HCT116 (cell line): ENCODE measurements at regions not wholly inside any gene's neighbourhood (a gene's known extent, or its start where the extent isn't known, plus 50 kb on each side); places are given as distances from the start of the nearest gene placed in this dataset.

ENCODE experiments used
- ATAC-seq: fragments of 200-7000 bp; cut with Tn5 transposase; 2 replicates; pipeline ENCODE4 v1.9.1; 2020; ENCODE audit warnings: mild to moderate bottlenecking, moderate library complexity
- BruUV-seq: library from RNA; stranded (reverse); fragments of 400-500 nt; replicated peaks from 2 replicates; lab custom pipeline; 2021; lab: Mats Ljungman, UMichigan
- CTCF ChIA-PET: fragments of 300-600 bp; sonication (Branson Sonifier 250); formaldehyde crosslinking; loops from one replicate; lab custom pipeline; 2021; ENCODE audit warnings: antibody characterized with exemption; lab: Charles Lee
- POLR2A ChIA-PET: fragments of 300-600, 350-600 bp; sonication (Branson Sonifier 250); formaldehyde crosslinking; loops from one replicate; lab custom pipeline; 2021; ENCODE audit warnings: antibody characterized with exemption; lab: Charles Lee
- RAD21 ChIA-PET, 2 experiments: fragments of 300-600 bp; sonication (Branson Sonifier 250); formaldehyde crosslinking; loops; one replicate each; lab custom pipeline; 2023; ENCODE audit warnings: low total read pairs in 2 of 2; ENCODE audit not compliant: uncharacterized antibody in 2 of 2, unreplicated experiment in 2 of 2, low non-redundant PET in 1 of 2; lab: Charles Lee
- DNase-seq: peaks from one replicate; pipeline ENCODE4 v3.0.0-alpha.2; 2010; ENCODE audit warnings: low read depth, low spot score
- H2AFZ ChIP-seq: fragments of 200-600 bp; shearing (Covaris generic), sonication (generic); 2 replicates; pipeline ENCODE4 v1.6.1; 2017; ENCODE audit warnings: low read depth, mixed run types, mixed read lengths, antibody characterized with exemption, low read length; ENCODE audit not compliant: poor library complexity, severe bottlenecking
- H3K27ac ChIP-seq: 2 replicates; pipeline ENCODE4 v1.5.1; 2012; ENCODE audit warnings: low read depth, low read length
- H3K27me3 ChIP-seq: fragments of 200-600 bp; sonication (generic); 2 replicates; pipeline ENCODE4 v1.6.1; 2016; ENCODE audit warnings: mixed run types, low read length, mixed read lengths; ENCODE audit not compliant: insufficient read depth
- H3K36me3 ChIP-seq, 2 experiments: fragments of 200-500 bp in 1 of 2; fragments of 200-600 bp in 1 of 2; sonication (Bioruptor generic) in 1 of 2; sonication (generic) in 1 of 2; 2 replicates each; pipeline versions ENCODE4 v1.5.1 to v1.6.1; 2014 to 2016; ENCODE audit warnings: low read length in 2 of 2, inconsistent platforms in 1 of 2, mixed read lengths in 1 of 2, mixed run types in 1 of 2; ENCODE audit not compliant: insufficient read depth in 2 of 2, control insufficient read depth in 1 of 2
- H3K4me1 ChIP-seq, 2 experiments: fragments of 200-600 bp in 1 of 2; sonication (generic) in 1 of 2; 2 replicates each; pipeline versions ENCODE4 v1.5.1 to v1.6.1; 2012 to 2017; ENCODE audit warnings: low read length in 2 of 2, inconsistent platforms in 1 of 2, mild to moderate bottlenecking in 1 of 2, mixed read lengths in 1 of 2, mixed run types in 1 of 2, moderate library complexity in 1 of 2; ENCODE audit not compliant: insufficient read depth in 2 of 2, control insufficient read depth in 1 of 2
- H3K4me2 ChIP-seq: fragments of 200-600 bp; sonication (generic); 2 replicates; pipeline ENCODE4 v1.6.1; 2017; ENCODE audit warnings: mixed run types, low read length, mixed read lengths
- H3K4me3 ChIP-seq, 2 experiments: fragments of 200-600 bp in 1 of 2; sonication (generic) in 1 of 2; replicated peaks in 1 of 2; 2 replicates each; pipeline ENCODE4 v1.5.1; 2011 to 2016; ENCODE audit warnings: low read length in 2 of 2, control low read depth in 1 of 2, low read depth in 1 of 2, mild to moderate bottlenecking in 1 of 2, mixed read lengths in 1 of 2, mixed run types in 1 of 2
- H3K79me2 ChIP-seq: fragments of 200-600 bp; sonication (generic); 2 replicates; pipeline ENCODE4 v1.6.1; 2017; ENCODE audit warnings: mild to moderate bottlenecking, mixed run types, low read length, moderate library complexity, mixed read lengths; ENCODE audit not compliant: insufficient read depth
- H3K9ac ChIP-seq: fragments of 200-600 bp; sonication (generic); 2 replicates; pipeline ENCODE4 v1.6.1; 2016; ENCODE audit warnings: low read length, mixed read lengths
- H3K9me2 ChIP-seq: fragments of 200-600 bp; sonication (generic), shearing (Covaris generic); 2 replicates; pipeline ENCODE4 v1.6.1; 2017; ENCODE audit warnings: mixed run types, mild to moderate bottlenecking, moderate library complexity; ENCODE audit not compliant: insufficient read depth
- H3K9me3 ChIP-seq, 2 experiments: fragments of 200-500 bp in 1 of 2; fragments of 200-600 bp in 1 of 2; sonication (Bioruptor generic) in 1 of 2; sonication (generic) in 1 of 2; 2 replicates each; pipeline ENCODE4 v1.6.1; 2014 to 2017; ENCODE audit warnings: low read length in 2 of 2, mixed read lengths in 2 of 2, inconsistent platforms in 1 of 2, low read depth in 1 of 2, mild to moderate bottlenecking in 1 of 2, mixed run types in 1 of 2, moderate library complexity in 1 of 2; ENCODE audit not compliant: control insufficient read depth in 1 of 2, insufficient read depth in 1 of 2
- H4K20me1 ChIP-seq: fragments of 200-600 bp; sonication (generic), shearing (Covaris generic); 2 replicates; pipeline ENCODE4 v1.6.1; 2017; ENCODE audit warnings: mixed run types, mild to moderate bottlenecking, moderate library complexity; ENCODE audit not compliant: insufficient read depth
- CBX3 ChIP-seq: IDR thresholded peaks from 2 replicates; pipeline ENCODE4 v1.6.1; 2012; ENCODE audit warnings: low read depth
- CEBPB ChIP-seq: IDR thresholded peaks from 2 replicates; pipeline ENCODE4 v1.6.1; 2012; ENCODE audit warnings: low read depth
- EGR1 ChIP-seq: IDR thresholded peaks from 2 replicates; pipeline ENCODE4 v1.6.1; 2012; ENCODE audit warnings: low read depth
- ELF1 ChIP-seq: IDR thresholded peaks from 2 replicates; pipeline ENCODE4 v1.6.1; 2012; ENCODE audit warnings: low read depth, borderline replicate concordance
- EZH2phosphoT487 ChIP-seq: fragments of 200-600 bp; IDR thresholded peaks from 2 replicates; pipeline ENCODE4 v1.6.1; 2018; ENCODE audit warnings: antibody characterized with exemption, borderline replicate concordance
- FOSL1 ChIP-seq: IDR thresholded peaks from 2 replicates; pipeline ENCODE4 v1.6.1; 2012; ENCODE audit warnings: low read depth
- JUND ChIP-seq: IDR thresholded peaks from 2 replicates; pipeline ENCODE4 v1.6.1; 2012
- SRF ChIP-seq: IDR thresholded peaks from 2 replicates; pipeline ENCODE4 v1.6.1; 2012; ENCODE audit warnings: low read depth
- TCF7L2 ChIP-seq: IDR thresholded peaks from 2 replicates; pipeline ENCODE4 v1.7.0; 2011; ENCODE audit warnings: borderline replicate concordance, inconsistent platforms; ENCODE audit not compliant: insufficient read depth, insufficient read length; ENCODE audit errors: extremely low read depth
- YY1 ChIP-seq: IDR thresholded peaks from 2 replicates; pipeline ENCODE4 v1.6.1; 2011; ENCODE audit warnings: low read length, low read depth, moderate library complexity, mild to moderate bottlenecking; ENCODE audit not compliant: insufficient replicate concordance; ENCODE audit errors: extremely low read depth
- ZFX ChIP-seq: fragments of 450-650 bp; IDR thresholded peaks from 2 replicates; pipeline ENCODE4 v1.6.1; 2017
- ZNF274 ChIP-seq: fragments of 200-500 bp; sonication (Bioruptor generic); IDR thresholded peaks from 2 replicates; pipeline ENCODE4 v1.6.1; 2014; ENCODE audit warnings: mild to moderate bottlenecking, low read depth, low read length, inconsistent platforms
- intact Hi-C: fragments of 100-400 bp; cut with micrococcal nuclease; formaldehyde crosslinking; loops from 2 replicates; pipeline ENCODE4 v1.10.0; 2022
- TF ChIP-seq, protein P1 (sequence below): IDR thresholded peaks from 2 replicates; pipeline ENCODE4 v1.6.1; 2012
- TF ChIP-seq, protein P2 (sequence below): IDR thresholded peaks from 2 replicates; pipeline ENCODE4 v1.6.1; 2011; ENCODE audit warnings: mild to moderate bottlenecking, low read length, moderate library complexity; ENCODE audit not compliant: insufficient replicate concordance; ENCODE audit errors: extremely low read depth

DNA sequence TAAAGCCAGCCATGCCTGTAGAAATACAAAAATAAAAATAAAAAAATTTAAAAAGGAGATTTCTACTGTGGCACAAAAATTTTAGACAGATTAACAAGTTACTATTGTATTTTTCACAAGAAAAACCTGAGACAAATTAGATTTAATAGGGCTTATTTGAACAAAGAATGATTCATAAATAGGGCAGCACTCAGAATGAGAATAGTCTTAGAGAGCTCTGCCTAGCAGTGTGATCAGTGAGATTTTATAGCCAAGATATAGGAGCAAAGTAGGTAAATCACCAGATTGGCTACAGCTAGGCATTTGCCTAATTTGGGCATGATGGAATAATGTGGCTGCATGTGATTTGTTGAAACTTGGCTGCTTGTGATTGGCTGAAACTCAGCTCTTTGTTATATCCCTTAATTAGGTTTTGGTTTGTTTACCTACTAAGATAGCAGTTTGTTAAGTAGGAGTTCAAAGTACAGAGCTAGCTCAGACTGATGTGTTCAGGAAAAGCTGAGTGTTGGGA is 279.7 kb upstream of the TMTC1 start:
- Histone ChIP-seq H3K4me2 (no peak overlapping the region), H3K4me3 (no peak overlapping the region), H3K9ac (no peak overlapping the region), H3K9me2 (no peaks in the 10 kb centered on the region), H3K36me3 (no peaks in the 10 kb centered on the region), H3K79me2 (no peaks in the 10 kb centered on the region), H2AFZ (peak overlapping the region; percentile 16), H3K27ac (no peak overlapping the region), H3K4me1 (no peaks in the 10 kb centered on the region), H3K9me3 (no peaks in the 10 kb centered on the region), H4K20me1 (no peaks in the 10 kb centered on the region), H3K27me3 (no peaks in the 10 kb centered on the region)
- BruUV-seq, result no TSS peak
- RAD21 ChIA-PET, result no interaction called here
- TF ChIP-seq FOSL1 (no peak), SRF (0 out of 2 replicates have a peak, but pooled peaks have one; percentile 27)
- ATAC-seq (no peak), DNase-seq (no peak)
- CTCF ChIA-PET, result no interaction called here
- POLR2A ChIA-PET, result no interaction called here
- intact Hi-C loops, result no loop called here

DNA sequence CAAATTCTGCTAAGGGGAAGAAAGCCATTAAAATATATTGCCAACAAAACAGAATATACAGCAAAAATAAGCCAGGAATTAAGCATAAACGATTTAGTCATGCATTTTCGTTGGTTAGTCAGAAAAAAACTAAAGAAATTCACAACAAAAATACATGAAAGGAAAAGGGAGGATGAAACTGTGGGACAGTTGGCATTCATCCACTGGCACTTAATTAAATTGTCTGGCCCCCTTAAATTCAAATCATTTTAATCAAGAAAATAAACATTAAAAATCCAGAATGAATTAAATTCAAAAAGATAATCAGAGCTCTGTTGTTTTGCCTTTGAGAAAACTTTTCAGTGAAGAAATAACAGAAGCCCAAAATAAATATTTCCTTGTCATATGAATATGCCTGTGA is 264.6 kb upstream of the TMTC1 start:
- DNase-seq (no peak), ATAC-seq (no peak)
- intact Hi-C loops, result no loop called here
- Histone ChIP-seq H3K36me3 (no peaks in the 10 kb centered on the region), H3K4me1 (no peaks in the 10 kb centered on the region), H3K79me2 (no peaks in the 10 kb centered on the region), H3K27me3 (no peaks in the 10 kb centered on the region)
- POLR2A ChIA-PET, result no interaction called here
- no peak for TF ChIP-seq EGR1
- no peak for TF ChIP-seq YY1
- no peak for TF ChIP-seq ZNF274
- TF ChIP-seq JUND, result no peak
- TF ChIP-seq TCF7L2, result no peak
- no peak for TF ChIP-seq CBX3
- no peak for TF ChIP-seq CEBPB
- no peak for TF ChIP-seq ZFX
- TF ChIP-seq, protein P1, sequence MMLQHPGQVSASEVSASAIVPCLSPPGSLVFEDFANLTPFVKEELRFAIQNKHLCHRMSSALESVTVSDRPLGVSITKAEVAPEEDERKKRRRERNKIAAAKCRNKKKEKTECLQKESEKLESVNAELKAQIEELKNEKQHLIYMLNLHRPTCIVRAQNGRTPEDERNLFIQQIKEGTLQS, result no peak
- no peak for TF ChIP-seq EZH2phosphoT487
- TF ChIP-seq FOSL1, result no peak
- TF ChIP-seq, protein P2, sequence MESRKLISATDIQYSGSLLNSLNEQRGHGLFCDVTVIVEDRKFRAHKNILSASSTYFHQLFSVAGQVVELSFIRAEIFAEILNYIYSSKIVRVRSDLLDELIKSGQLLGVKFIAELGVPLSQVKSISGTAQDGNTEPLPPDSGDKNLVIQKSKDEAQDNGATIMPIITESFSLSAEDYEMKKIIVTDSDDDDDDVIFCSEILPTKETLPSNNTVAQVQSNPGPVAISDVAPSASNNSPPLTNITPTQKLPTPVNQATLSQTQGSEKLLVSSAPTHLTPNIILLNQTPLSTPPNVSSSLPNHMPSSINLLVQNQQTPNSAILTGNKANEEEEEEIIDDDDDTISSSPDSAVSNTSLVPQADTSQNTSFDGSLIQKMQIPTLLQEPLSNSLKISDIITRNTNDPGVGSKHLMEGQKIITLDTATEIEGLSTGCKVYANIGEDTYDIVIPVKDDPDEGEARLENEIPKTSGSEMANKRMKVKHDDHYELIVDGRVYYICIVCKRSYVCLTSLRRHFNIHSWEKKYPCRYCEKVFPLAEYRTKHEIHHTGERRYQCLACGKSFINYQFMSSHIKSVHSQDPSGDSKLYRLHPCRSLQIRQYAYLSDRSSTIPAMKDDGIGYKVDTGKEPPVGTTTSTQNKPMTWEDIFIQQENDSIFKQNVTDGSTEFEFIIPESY, result no peak
- no peak for TF ChIP-seq ELF1
- TF ChIP-seq, all 23 proteins: peak for 0
- H3K4me3 ChIP-seq, result no peak overlapping the region
- CTCF ChIA-PET, result no interaction called here
- RAD21 ChIA-PET, result no interaction called here
- no peak overlapping the region for H3K9ac ChIP-seq
- no peaks in the 10 kb centered on the region for H3K9me3 ChIP-seq
- no peak overlapping the region for H3K4me2 ChIP-seq
- no TSS peak for BruUV-seq
- H2AFZ ChIP-seq, result no peak overlapping the region
- H3K27ac ChIP-seq, result no peak overlapping the region
- no peaks in the 10 kb centered on the region for H3K9me2 ChIP-seq
- H4K20me1 ChIP-seq, result no peaks in the 10 kb centered on the region
